HG03565 (cell line): ENCODE measurements at regions not wholly inside any gene's neighbourhood (a gene's known extent, or its start where the extent isn't known, plus 50 kb on each side); places are given as distances from the start of the nearest gene placed in this dataset.
A peak's percentile ranks its signal among the peaks of the same experiment; 100 is the strongest.
"Not testable (repeated sequence)": the region's sequence is repeated elsewhere in the genome, so short reads cannot be mapped to it uniquely, and the experiment has no call there.

Source experiments
- ATAC-seq: cut with Tn5 transposase; IDR thresholded peaks from one replicate; pipeline ENCODE4 v1.9.1; 2021; ENCODE audit warnings: mild to moderate bottlenecking, moderate library complexity; ENCODE audit not compliant: unreplicated experiment

GRCh38 chr6:6091608-6092002 is 84.9 kb upstream of the NRN1 start:
- ATAC-seq, result no peak

GRCh38 chr6:6090861-6091607 is 84.3 kb upstream of the NRN1 start:
- ATAC-seq, result no peak

- ATAC-seq, result no peak
These were observed 79.4 kb upstream of the NRN1 start for GRCh38 chr6:6085928-6086668.

- ATAC-seq, result no peak
These were observed 74.2 kb upstream of the NRN1 start for GRCh38 chr6:6080975-6081374.

GRCh38 chr6:6074190-6074589 is 67.5 kb upstream of the NRN1 start:
- no peak for ATAC-seq

- ATAC-seq, result not testable (repeated sequence)
These were observed 61.4 kb upstream of the NRN1 start for GRCh38 chr6:6068157-6068556.

- no peak for ATAC-seq
These were observed 51.3 kb upstream of the NRN1 start for GRCh38 chr6:6058054-6058444.

- ATAC-seq, result peak; percentile 46
These were observed 50.8 kb upstream of the NRN1 start for GRCh38 chr6:6057442-6058053.
